ENCODE measurements at regions not wholly inside any gene's neighbourhood (a gene's known extent, or its start where the extent isn't known, plus 50 kb on each side); places are given as distances from the start of the nearest gene placed in this dataset.

GRCh38 chr12:65608319-65608916 is 215.9 kb upstream of the HMGA2 start:
- TF ChIP-seq, protein P1, sequence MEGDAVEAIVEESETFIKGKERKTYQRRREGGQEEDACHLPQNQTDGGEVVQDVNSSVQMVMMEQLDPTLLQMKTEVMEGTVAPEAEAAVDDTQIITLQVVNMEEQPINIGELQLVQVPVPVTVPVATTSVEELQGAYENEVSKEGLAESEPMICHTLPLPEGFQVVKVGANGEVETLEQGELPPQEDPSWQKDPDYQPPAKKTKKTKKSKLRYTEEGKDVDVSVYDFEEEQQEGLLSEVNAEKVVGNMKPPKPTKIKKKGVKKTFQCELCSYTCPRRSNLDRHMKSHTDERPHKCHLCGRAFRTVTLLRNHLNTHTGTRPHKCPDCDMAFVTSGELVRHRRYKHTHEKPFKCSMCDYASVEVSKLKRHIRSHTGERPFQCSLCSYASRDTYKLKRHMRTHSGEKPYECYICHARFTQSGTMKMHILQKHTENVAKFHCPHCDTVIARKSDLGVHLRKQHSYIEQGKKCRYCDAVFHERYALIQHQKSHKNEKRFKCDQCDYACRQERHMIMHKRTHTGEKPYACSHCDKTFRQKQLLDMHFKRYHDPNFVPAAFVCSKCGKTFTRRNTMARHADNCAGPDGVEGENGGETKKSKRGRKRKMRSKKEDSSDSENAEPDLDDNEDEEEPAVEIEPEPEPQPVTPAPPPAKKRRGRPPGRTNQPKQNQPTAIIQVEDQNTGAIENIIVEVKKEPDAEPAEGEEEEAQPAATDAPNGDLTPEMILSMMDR (IDR thresholded peaks at IDR 0.05; ENCODE audit: low read depth, low read length) = no peak
- in situ Hi-C loops (cut with HindIII; ENCODE audit: low sequenced_read_pairs) = no loop called here
- no peak overlapping the region for H3K4me3 ChIP-seq (ENCODE audit: low read depth, low read length)

GRCh38 chr12:65609359-65609771 is 214.9 kb upstream of the HMGA2 start:
- TF ChIP-seq, protein P1 (IDR thresholded peaks at IDR 0.05; ENCODE audit: low read depth, low read length) = peak; percentile 32
- no peak overlapping the region for H3K4me3 ChIP-seq (ENCODE audit: low read depth, low read length)
- peak; percentile 91 for DNase-seq (ENCODE audit: low read depth, low spot score)
- in situ Hi-C loops (cut with HindIII; ENCODE audit: low sequenced_read_pairs) = no loop called here

More at GRCh38 chr12:65608319-65608916, 215.9 kb upstream of the HMGA2 start:
- peak; percentile 56 for DNase-seq (ENCODE audit: low read depth, low spot score)

GRCh38 chr12:65611396-65611795 is 212.9 kb upstream of the HMGA2 start:
- H3K4me3 ChIP-seq (ENCODE audit: low read depth, low read length) = no peak overlapping the region
- TF ChIP-seq, protein P1 (IDR thresholded peaks at IDR 0.05; ENCODE audit: low read depth, low read length) = no peak
- in situ Hi-C loops (cut with HindIII; ENCODE audit: low sequenced_read_pairs) = no loop called here
- no peak for DNase-seq (ENCODE audit: low read depth, low spot score)

DNA sequence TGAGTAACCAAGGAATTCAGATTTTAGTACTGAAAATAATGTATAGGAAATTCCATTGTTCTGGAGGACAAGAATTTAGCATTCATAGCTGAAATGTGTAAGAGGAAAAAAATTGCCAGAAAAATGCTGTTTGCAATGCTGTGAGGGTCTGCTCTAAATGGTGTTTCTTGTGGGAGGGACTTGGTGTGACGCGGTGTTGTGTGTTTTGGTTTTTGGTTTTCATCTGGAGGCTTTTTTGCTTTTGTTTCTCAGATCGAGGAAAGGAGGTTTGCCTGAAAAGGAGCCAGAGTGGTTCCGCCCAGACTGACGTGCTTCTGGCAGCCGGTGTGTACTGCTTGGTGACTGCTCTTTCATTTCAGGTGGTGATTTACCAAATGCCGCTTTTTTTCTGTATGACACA is 211.8 kb upstream of the HMGA2 start:
- TF ChIP-seq, protein P1 (IDR thresholded peaks at IDR 0.05; ENCODE audit: low read depth, low read length) = no peak
- H3K4me3 ChIP-seq (ENCODE audit: low read depth, low read length) = no peak overlapping the region
- peak; percentile 59 for DNase-seq (ENCODE audit: low read depth, low spot score)
- in situ Hi-C loops (cut with HindIII; ENCODE audit: low sequenced_read_pairs) = no loop called here

GRCh38 chr12:65613692-65614091 is 210.6 kb upstream of the HMGA2 start:
- H3K4me3 ChIP-seq (ENCODE audit: low read depth, low read length) = no peak overlapping the region
- TF ChIP-seq, protein P1 (IDR thresholded peaks at IDR 0.05; ENCODE audit: low read depth, low read length) = no peak
- in situ Hi-C loops (cut with HindIII; ENCODE audit: low sequenced_read_pairs) = no loop called here
- no peak for DNase-seq (ENCODE audit: low read depth, low spot score)

GRCh38 chr12:65614259-65614889 is 209.9 kb upstream of the HMGA2 start:
- no peak for DNase-seq (ENCODE audit: low read depth, low spot score)
- H3K4me3 ChIP-seq (ENCODE audit: low read depth, low read length) = no peak overlapping the region
- in situ Hi-C loops (cut with HindIII; ENCODE audit: low sequenced_read_pairs) = no loop called here
- TF ChIP-seq, protein P1 (IDR thresholded peaks at IDR 0.05; ENCODE audit: low read depth, low read length) = no peak
